ENCODE measurements at regions not wholly inside any gene's neighbourhood (a gene's known extent, or its start where the extent isn't known, plus 50 kb on each side); places are given as distances from the start of the nearest gene placed in this dataset.

GRCh38 chr12:130104571-130105106, 57.6 kb upstream of the FZD10 start:
- intact Hi-C loops (cut with micrococcal nuclease) = no loop called here
- no peak overlapping the region for H3K27ac Mint-ChIP-seq (ENCODE audit: low read depth, unreplicated experiment)
- TF ChIP-seq CTCF (IDR thresholded peaks at IDR 0.05; ENCODE audit: unreplicated experiment) = no peak
- POLR2A ChIA-PET = no interaction called here
- no peaks in the 10 kb centered on the region for H3K27me3 Mint-ChIP-seq (ENCODE audit: insufficient read depth, unreplicated experiment)
- peaks cover 5% of the 10 kb centered on the region for H3K36me3 Mint-ChIP-seq (ENCODE audit: insufficient read depth, unreplicated experiment)
- BruUV-seq (replicated peaks) = no TSS peak
- H3K4me1 Mint-ChIP-seq (ENCODE audit: insufficient read depth, unreplicated experiment) = no peaks in the 10 kb centered on the region
- no peak for DNase-seq (ENCODE audit: unreplicated experiment)
- no peak overlapping the region for H3K4me3 Mint-ChIP-seq (ENCODE audit: unreplicated experiment)
- CTCF ChIA-PET = interaction anchor here (0.6 to 1.1 kb wide), 4 partner anchors 10 to 1070 kb away, joined by 3 read pairs; no protein-coding TSS in a partner anchor
- no peaks in the 10 kb centered on the region for H3K9me3 Mint-ChIP-seq (ENCODE audit: unreplicated experiment)

GRCh38 chr12:130109062-130109945, 53.0 kb upstream of the FZD10 start:
- TF ChIP-seq CTCF (IDR thresholded peaks at IDR 0.05; ENCODE audit: unreplicated experiment) = no peak
- POLR2A ChIA-PET = interaction anchor here (1.8 kb wide), 1 partner anchor 8 kb away, joined by 6 read pairs; no protein-coding TSS in a partner anchor
- no peaks in the 10 kb centered on the region for H3K4me1 Mint-ChIP-seq (ENCODE audit: insufficient read depth, unreplicated experiment)
- no peak for DNase-seq (ENCODE audit: unreplicated experiment)
- no TSS peak for BruUV-seq (replicated peaks)
- intact Hi-C loops (cut with micrococcal nuclease) = no loop called here
- H3K36me3 Mint-ChIP-seq (ENCODE audit: insufficient read depth, unreplicated experiment) = peaks cover 6% of the 10 kb centered on the region
- CTCF ChIA-PET = interaction anchor here (0.7 kb wide), 1 partner anchor 20 kb away, joined by 5 read pairs; no protein-coding TSS in a partner anchor
- H3K27ac Mint-ChIP-seq (ENCODE audit: low read depth, unreplicated experiment) = no peak overlapping the region
- H3K9me3 Mint-ChIP-seq (ENCODE audit: unreplicated experiment) = no peaks in the 10 kb centered on the region
- no peak overlapping the region for H3K4me3 Mint-ChIP-seq (ENCODE audit: unreplicated experiment)
- no peaks in the 10 kb centered on the region for H3K27me3 Mint-ChIP-seq (ENCODE audit: insufficient read depth, unreplicated experiment)

GRCh38 chr12:130110914-130111313, 51.4 kb upstream of the FZD10 start:
- Mint-ChIP-seq H3K27me3 (ENCODE audit: insufficient read depth, unreplicated experiment) (no peaks in the 10 kb centered on the region), H3K9me3 (ENCODE audit: unreplicated experiment) (no peaks in the 10 kb centered on the region), H3K36me3 (ENCODE audit: insufficient read depth, unreplicated experiment) (peaks cover 6% of the 10 kb centered on the region), H3K27ac (ENCODE audit: low read depth, unreplicated experiment) (no peak overlapping the region), H3K4me3 (ENCODE audit: unreplicated experiment) (no peak overlapping the region), H3K4me1 (ENCODE audit: insufficient read depth, unreplicated experiment) (no peaks in the 10 kb centered on the region)
- POLR2A ChIA-PET = interaction anchor here (0.5 kb wide), 1 partner anchor 24 kb away, joined by 4 read pairs; no protein-coding TSS in a partner anchor
- intact Hi-C loops (cut with micrococcal nuclease) = no loop called here
- CTCF ChIA-PET = no interaction called here
- no peak for TF ChIP-seq CTCF (IDR thresholded peaks at IDR 0.05; ENCODE audit: unreplicated experiment)
- no peak for DNase-seq (ENCODE audit: unreplicated experiment)
- BruUV-seq (replicated peaks) = no TSS peak

GRCh38 chr12:130111965-130112496, 50.2 kb upstream of the FZD10 start:
- CTCF ChIA-PET = no interaction called here
- POLR2A ChIA-PET = no interaction called here
- Mint-ChIP-seq H3K4me3 (ENCODE audit: unreplicated experiment) (no peak overlapping the region), H3K9me3 (ENCODE audit: unreplicated experiment) (no peaks in the 10 kb centered on the region), H3K27me3 (ENCODE audit: insufficient read depth, unreplicated experiment) (no peaks in the 10 kb centered on the region), H3K4me1 (ENCODE audit: insufficient read depth, unreplicated experiment) (no peaks in the 10 kb centered on the region), H3K27ac (ENCODE audit: low read depth, unreplicated experiment) (no peak overlapping the region), H3K36me3 (ENCODE audit: insufficient read depth, unreplicated experiment) (peaks cover 6% of the 10 kb centered on the region)
- intact Hi-C loops (cut with micrococcal nuclease) = no loop called here
- no peak for TF ChIP-seq CTCF (IDR thresholded peaks at IDR 0.05; ENCODE audit: unreplicated experiment)
- BruUV-seq (replicated peaks) = no TSS peak
- DNase-seq (ENCODE audit: unreplicated experiment) = no peak
